ENCODE measurements at regions not wholly inside any gene's neighbourhood (a gene's known extent, or its start where the extent isn't known, plus 50 kb on each side); places are given as distances from the start of the nearest gene placed in this dataset.

DNA sequence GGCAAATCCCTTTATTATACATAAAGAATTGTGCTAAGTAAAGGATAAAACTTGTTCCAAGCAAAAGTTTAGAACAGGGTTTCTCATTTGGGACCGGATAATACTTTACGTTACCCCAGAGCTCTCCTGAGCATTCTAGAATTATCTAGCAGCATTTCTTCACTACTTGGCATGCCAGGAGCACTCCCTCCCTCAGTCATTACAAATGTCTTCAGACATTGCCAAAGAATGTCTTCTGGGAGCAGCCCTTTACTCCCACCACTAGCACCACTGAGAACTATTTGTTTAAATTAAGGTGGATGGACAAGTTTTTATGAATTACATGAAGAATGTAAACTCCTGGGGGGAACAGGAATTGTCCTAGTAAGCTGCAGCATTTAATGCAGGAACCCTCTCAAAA, 516.4 kb downstream of the GBE1 start:
- H3K27ac ChIP-seq, result no peak overlapping the region
- H3K36me3 ChIP-seq, result no peaks in the 10 kb centered on the region
- H3K9me3 ChIP-seq, result no peaks in the 10 kb centered on the region
- no peak overlapping the region for H3K4me3 ChIP-seq
- no peak for DNase-seq
- WGBS, 2 donors (ENCODE audit: low coverage in 1 of 2), result 75 to 78% methylated on average over 2 of the region's 2 CpGs
- TF ChIP-seq POLR2AphosphoS5 (IDR thresholded peaks at IDR 0.05) (no peak), CTCF (IDR thresholded peaks at IDR 0.05) (no peak), POLR2A (IDR thresholded peaks at IDR 0.05) (no peak)
- no peaks in the 10 kb centered on the region for H3K27me3 ChIP-seq
- peaks cover 0 to 6% (median 2%) of the 10 kb centered on the region in 4 donors for H3K4me1 ChIP-seq
- in situ Hi-C loops (cut with MboI; ENCODE audit: low pct_ligation_motif_present in 1 of 4, low pct_unique_long_range_greater_than_20kb in 1 of 4, low sequenced_read_pairs in 3 of 4) (no loop called here), intact Hi-C loops (cut with DNase I; ENCODE audit: low total_unique reads) (no loop called here)

DNA sequence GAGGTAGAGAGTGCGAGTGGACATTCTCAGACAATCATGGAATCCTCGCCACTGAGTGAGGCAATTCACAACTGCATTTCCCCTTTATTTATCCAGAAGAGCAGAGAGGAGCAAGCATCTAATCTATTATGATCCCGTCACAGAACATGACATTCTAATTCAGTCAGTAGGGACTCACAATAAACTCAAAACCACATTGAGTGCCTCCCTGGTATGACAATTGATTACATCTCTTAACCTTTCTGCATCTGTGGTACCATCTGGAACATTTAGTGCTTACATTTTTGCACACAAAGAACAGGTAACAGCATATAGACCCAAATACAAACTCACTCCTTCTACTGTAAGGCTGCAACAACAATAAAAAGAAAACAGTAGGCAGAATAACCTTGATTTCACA, 517.2 kb downstream of the GBE1 start:
- intact Hi-C loops (cut with DNase I; ENCODE audit: low total_unique reads) (no loop called here), in situ Hi-C loops (cut with MboI; ENCODE audit: low pct_ligation_motif_present in 1 of 4, low pct_unique_long_range_greater_than_20kb in 1 of 4, low sequenced_read_pairs in 3 of 4) (no loop called here)
- Histone ChIP-seq H3K4me1 (peaks cover 0 to 4% (median under 1%) of the 10 kb centered on the region in 4 donors), H3K27ac (no peak overlapping the region), H3K36me3 (no peaks in the 10 kb centered on the region), H3K27me3 (no peaks in the 10 kb centered on the region), H3K9me3 (no peaks in the 10 kb centered on the region), H3K4me3 (no peak overlapping the region)
- DNase-seq, result no peak
- TF ChIP-seq POLR2AphosphoS5 (IDR thresholded peaks at IDR 0.05) (no peak), EP300 (IDR thresholded peaks at IDR 0.05; ENCODE audit: low read depth) (no peak), CTCF (IDR thresholded peaks at IDR 0.05) (no peak), POLR2A (IDR thresholded peaks at IDR 0.05) (no peak)
- WGBS, 2 donors (ENCODE audit: low coverage in 1 of 2), result 88 to 93% methylated on average over 2 to 3 of the region's 3 CpGs

- H3K27me3 ChIP-seq, result no peaks in the 10 kb centered on the region
- no peaks in the 10 kb centered on the region for H3K9me3 ChIP-seq
- H3K4me1 ChIP-seq, result no peaks in the 10 kb centered on the region
- TF ChIP-seq EP300 (IDR thresholded peaks at IDR 0.05; ENCODE audit: low read depth), result no peak
- peak; percentile 14 to 30 (median 24) for TF ChIP-seq CTCF (IDR thresholded peaks at IDR 0.05)
- no peak overlapping the region for H3K4me3 ChIP-seq
- in situ Hi-C loops (cut with MboI; ENCODE audit: low pct_ligation_motif_present in 1 of 4, low pct_unique_long_range_greater_than_20kb in 1 of 4, low sequenced_read_pairs in 3 of 4) (no loop called here), intact Hi-C loops (cut with DNase I; ENCODE audit: low total_unique reads) (no loop called here)
- H3K27ac ChIP-seq, result no peak overlapping the region
- DNase-seq, result no peak
- no peaks in the 10 kb centered on the region for H3K36me3 ChIP-seq
- WGBS, 2 donors (ENCODE audit: low coverage in 1 of 2), result 17 to 28% methylated on average over 1 of the region's 1 CpG
Measured at GRCh38 chr3:81242871-81243270, 518.6 kb downstream of the GBE1 start.

DNA sequence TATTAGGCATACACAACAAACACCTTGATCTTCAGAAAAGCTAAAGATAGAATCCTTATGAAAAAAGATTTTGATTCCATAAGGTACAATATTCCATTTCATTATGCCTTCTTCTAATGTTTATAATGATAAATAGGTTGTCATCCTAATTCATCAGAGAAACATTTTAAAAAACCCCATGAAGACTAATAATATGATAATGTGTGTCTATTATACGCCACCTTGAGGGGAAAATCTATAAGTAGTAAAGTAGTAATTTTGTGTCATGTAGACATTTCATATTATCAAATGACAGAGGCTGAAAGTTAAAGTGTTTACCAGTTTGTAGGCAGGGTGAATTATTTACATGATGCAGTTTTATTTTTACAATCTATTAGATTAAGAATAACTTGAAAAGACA, 524.3 kb downstream of the GBE1 start:
- Histone ChIP-seq H3K4me1 (no peaks in the 10 kb centered on the region), H3K36me3 (no peaks in the 10 kb centered on the region), H3K4me3 (no peak overlapping the region), H3K9me3 (no peaks in the 10 kb centered on the region), H3K27ac (no peak overlapping the region), H3K27me3 (no peaks in the 10 kb centered on the region)
- intact Hi-C loops (cut with DNase I; ENCODE audit: low total_unique reads), result no loop called here
- no peak for TF ChIP-seq EP300 (IDR thresholded peaks at IDR 0.05; ENCODE audit: low read depth)
- TF ChIP-seq CTCF (IDR thresholded peaks at IDR 0.05), result no peak
- no peak for TF ChIP-seq POLR2A (IDR thresholded peaks at IDR 0.05)
- no peak for TF ChIP-seq POLR2AphosphoS5 (IDR thresholded peaks at IDR 0.05)
- in situ Hi-C loops (cut with MboI; ENCODE audit: low pct_ligation_motif_present in 1 of 4, low pct_unique_long_range_greater_than_20kb in 1 of 4, low sequenced_read_pairs in 3 of 4), result no loop called here
- no peak for DNase-seq
- 75 to 77% methylated on average over 1 of the region's 1 CpG for WGBS, 2 donors (ENCODE audit: low coverage in 1 of 2)
